ENCODE measurements at regions not wholly inside any gene's neighbourhood (a gene's known extent, or its start where the extent isn't known, plus 50 kb on each side); places are given as distances from the start of the nearest gene placed in this dataset.

- Histone ChIP-seq H3K4me1 (replicated peaks in 1 of 4; ENCODE audit: control insufficient read depth in 3 of 4, insufficient read depth in 4 of 4, low read length in 3 of 4) (no peaks in the 10 kb centered on the region), H4K5ac (ENCODE audit: insufficient read length, low read depth, low read length) (no peak overlapping the region), H4K91ac (replicated peaks; ENCODE audit: insufficient read length, low read length) (no peak overlapping the region), H3K4ac (replicated peaks; ENCODE audit: insufficient read length, low read depth, low read length) (no peak overlapping the region), H2AK5ac (ENCODE audit: low read depth, low read length) (no peak overlapping the region), H2BK12ac (ENCODE audit: low read depth, low read length) (no peak overlapping the region), H2BK120ac (replicated peaks; ENCODE audit: low read depth, low read length) (no peak overlapping the region), H3K23ac (ENCODE audit: insufficient read length) (no peak overlapping the region), H3K9me3 (ENCODE audit: insufficient read depth in 2 of 2, low read depth in 1 of 2, low read length in 1 of 2) (no peaks in the 10 kb centered on the region), H3K27me3 (replicated peaks in 1 of 4; ENCODE audit: control insufficient read depth in 3 of 4, extremely low read depth in 1 of 4, insufficient read depth in 3 of 4, low read length in 3 of 4) (no peaks in the 10 kb centered on the region; a peak in 1 of 7 replicates), H3K27ac (ENCODE audit: low read depth, low read length) (no peak overlapping the region), H3K56ac (replicated peaks; ENCODE audit: insufficient read length, low read depth, low read length) (no peak overlapping the region), H3K79me1 (ENCODE audit: low read depth, low read length) (no peaks in the 10 kb centered on the region), H2AFZ (ENCODE audit: low read length) (no peak overlapping the region), H3K36me3 (ENCODE audit: control insufficient read depth in 2 of 4, insufficient read depth in 4 of 4, low read length in 3 of 4) (no peaks in the 10 kb centered on the region), H3K14ac (ENCODE audit: insufficient read length) (no peak overlapping the region), H2BK5ac (ENCODE audit: low read depth, low read length) (no peak overlapping the region), H4K8ac (ENCODE audit: extremely low read depth, insufficient read depth, low read length) (no peak overlapping the region), H3K9ac (replicated peaks in 1 of 4; ENCODE audit: extremely low read depth in 1 of 4, low read depth in 3 of 4, low read length in 3 of 4) (no peak overlapping the region), H3K23me2 (ENCODE audit: low read depth, low read length) (no peaks in the 10 kb centered on the region), H2BK15ac (ENCODE audit: low read length) (no peak overlapping the region), H3K18ac (ENCODE audit: extremely low read depth, low read length) (no peak overlapping the region), H3K79me2 (ENCODE audit: control insufficient read depth in 1 of 2, insufficient read depth in 2 of 2, low read length in 2 of 2) (no peaks in the 10 kb centered on the region), H2BK20ac (ENCODE audit: low read length) (no peak overlapping the region), H3K4me3 (ENCODE audit: extremely low read depth in 1 of 4, insufficient read depth in 2 of 4, low read depth in 3 of 4, low read length in 4 of 4) (no peak overlapping the region), H3K4me2 (ENCODE audit: insufficient read depth in 1 of 2, low read depth in 2 of 2, low read length in 2 of 2) (no peak overlapping the region), H4K20me1 (replicated peaks in 1 of 2; ENCODE audit: control insufficient read depth in 1 of 2, insufficient read depth in 2 of 2, low read length in 2 of 2) (no peaks in the 10 kb centered on the region)
- 87% methylated on average over 9 of the region's 9 CpGs; no CpG with 5 or more reads in 1 of the 2 experiments for WGBS, 2 experiments (ENCODE audit: extremely low coverage in 1 of 2, insufficient coverage in 1 of 2, insufficient read length in 1 of 2, insufficient replicate concordance in 2 of 2, low coverage in 1 of 2, low lambda C conversion rate in 2 of 2, missing lambda C conversion rate in 1 of 2)
- POLR2A ChIA-PET (ENCODE audit: partially characterized antibody): no interaction called here
- CTCF ChIA-PET (ENCODE audit: partially characterized antibody): no interaction called here
- FAIRE-seq (no peak), DNase-seq (ENCODE audit: low read depth in 1 of 2, low spot score in 2 of 2) (no peak)
- TF ChIP-seq JUND (IDR thresholded peaks at IDR 0.05; ENCODE audit: low read length): no peak
- no peak for TF ChIP-seq SIX5 (IDR thresholded peaks at IDR 0.05; ENCODE audit: low read depth, low read length)
- TF ChIP-seq BACH1 (IDR thresholded peaks at IDR 0.05; ENCODE audit: low read length): no peak
- TF ChIP-seq GABPA (IDR thresholded peaks at IDR 0.05; ENCODE audit: borderline replicate concordance, insufficient read depth, low read length): no peak
- no peak for TF ChIP-seq SUZ12 (IDR thresholded peaks at IDR 0.05; ENCODE audit: low read length)
- no peak for TF ChIP-seq PHF8 (conservative IDR thresholded peaks at IDR 0.05; ENCODE audit: low read depth, low read length)
- TF ChIP-seq TAF7 (optimal IDR thresholded peaks at IDR 0.05; ENCODE audit: borderline replicate concordance, low read depth, low read length): no peak
- TF ChIP-seq ZNF274 (IDR thresholded peaks at IDR 0.05; ENCODE audit: borderline replicate concordance, extremely low read depth, low read length): no peak
- no peak for TF ChIP-seq KDM4A (IDR thresholded peaks at IDR 0.05; ENCODE audit: low read depth, low read length, severe bottlenecking)
- TF ChIP-seq TCF12 (IDR thresholded peaks at IDR 0.05; ENCODE audit: low read depth, low read length): no peak
- no peak for TF ChIP-seq EZH2 (IDR thresholded peaks at IDR 0.05; ENCODE audit: low read depth, low read length, severe bottlenecking)
- TF ChIP-seq, protein P1, sequence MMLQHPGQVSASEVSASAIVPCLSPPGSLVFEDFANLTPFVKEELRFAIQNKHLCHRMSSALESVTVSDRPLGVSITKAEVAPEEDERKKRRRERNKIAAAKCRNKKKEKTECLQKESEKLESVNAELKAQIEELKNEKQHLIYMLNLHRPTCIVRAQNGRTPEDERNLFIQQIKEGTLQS (IDR thresholded peaks at IDR 0.05; ENCODE audit: insufficient read depth, low read depth, low read length): no peak
- no peak for TF ChIP-seq USF2 (IDR thresholded peaks at IDR 0.05; ENCODE audit: low read length)
Observed at GRCh38 chr11:47904808-47905207, 56.7 kb upstream of the NUP160 start.

Data from H1 (cell line).